ENCODE measurements at regions not wholly inside any gene's neighbourhood (a gene's known extent, or its start where the extent isn't known, plus 50 kb on each side); places are given as distances from the start of the nearest gene placed in this dataset.

DNA sequence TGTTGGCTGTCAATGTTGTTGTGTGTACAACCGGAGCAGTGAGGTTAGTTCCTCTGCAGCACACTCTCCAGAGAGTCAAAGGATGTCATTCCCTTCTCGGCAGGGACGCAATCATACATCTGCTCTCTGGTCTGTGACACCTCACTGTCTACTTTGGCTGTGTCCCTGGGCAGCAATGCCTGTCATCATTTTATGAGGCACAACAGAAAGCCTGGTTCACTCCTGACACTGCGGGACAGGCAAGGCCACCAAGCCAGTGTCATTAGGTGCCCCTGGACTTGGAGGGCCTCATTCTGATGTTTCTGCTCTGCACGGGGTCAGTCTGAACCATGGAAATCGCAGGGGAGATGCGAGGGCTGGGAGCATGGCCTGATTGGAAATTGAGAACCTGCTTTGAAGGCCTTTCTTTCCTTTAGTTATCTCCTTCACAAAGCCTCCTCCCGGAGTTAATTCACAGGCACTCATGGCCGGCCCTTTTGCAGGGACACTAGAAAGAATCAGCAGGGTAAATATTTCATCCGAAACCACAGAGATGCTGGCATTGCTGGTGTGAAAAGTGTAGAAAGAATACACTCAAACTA is 284.4 kb downstream of the ZNF536 start:
- Histone ChIP-seq H3K27ac (no peak overlapping the region), H3K4me1 (replicated peaks in 1 of 2) (no peaks in the 10 kb centered on the region), H3K9me3 (replicated peaks in 1 of 3) (no peaks in the 10 kb centered on the region), H3K4me3 (no peak overlapping the region), H3K36me3 (replicated peaks in 1 of 2) (no peaks in the 10 kb centered on the region), H3K27me3 (no peaks in the 10 kb centered on the region)
- 73 to 84% (median 81%) methylated on average over 7 to 10 of the region's 10 CpGs for WGBS, 4 donors
- intact Hi-C loops (cut with DNase I) = no loop called here
- TF ChIP-seq, protein P1, sequence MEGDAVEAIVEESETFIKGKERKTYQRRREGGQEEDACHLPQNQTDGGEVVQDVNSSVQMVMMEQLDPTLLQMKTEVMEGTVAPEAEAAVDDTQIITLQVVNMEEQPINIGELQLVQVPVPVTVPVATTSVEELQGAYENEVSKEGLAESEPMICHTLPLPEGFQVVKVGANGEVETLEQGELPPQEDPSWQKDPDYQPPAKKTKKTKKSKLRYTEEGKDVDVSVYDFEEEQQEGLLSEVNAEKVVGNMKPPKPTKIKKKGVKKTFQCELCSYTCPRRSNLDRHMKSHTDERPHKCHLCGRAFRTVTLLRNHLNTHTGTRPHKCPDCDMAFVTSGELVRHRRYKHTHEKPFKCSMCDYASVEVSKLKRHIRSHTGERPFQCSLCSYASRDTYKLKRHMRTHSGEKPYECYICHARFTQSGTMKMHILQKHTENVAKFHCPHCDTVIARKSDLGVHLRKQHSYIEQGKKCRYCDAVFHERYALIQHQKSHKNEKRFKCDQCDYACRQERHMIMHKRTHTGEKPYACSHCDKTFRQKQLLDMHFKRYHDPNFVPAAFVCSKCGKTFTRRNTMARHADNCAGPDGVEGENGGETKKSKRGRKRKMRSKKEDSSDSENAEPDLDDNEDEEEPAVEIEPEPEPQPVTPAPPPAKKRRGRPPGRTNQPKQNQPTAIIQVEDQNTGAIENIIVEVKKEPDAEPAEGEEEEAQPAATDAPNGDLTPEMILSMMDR (IDR thresholded peaks at IDR 0.05) = no peak
- TF ChIP-seq POLR2A (IDR thresholded peaks at IDR 0.05) = no peak
- no peak for DNase-seq

DNA sequence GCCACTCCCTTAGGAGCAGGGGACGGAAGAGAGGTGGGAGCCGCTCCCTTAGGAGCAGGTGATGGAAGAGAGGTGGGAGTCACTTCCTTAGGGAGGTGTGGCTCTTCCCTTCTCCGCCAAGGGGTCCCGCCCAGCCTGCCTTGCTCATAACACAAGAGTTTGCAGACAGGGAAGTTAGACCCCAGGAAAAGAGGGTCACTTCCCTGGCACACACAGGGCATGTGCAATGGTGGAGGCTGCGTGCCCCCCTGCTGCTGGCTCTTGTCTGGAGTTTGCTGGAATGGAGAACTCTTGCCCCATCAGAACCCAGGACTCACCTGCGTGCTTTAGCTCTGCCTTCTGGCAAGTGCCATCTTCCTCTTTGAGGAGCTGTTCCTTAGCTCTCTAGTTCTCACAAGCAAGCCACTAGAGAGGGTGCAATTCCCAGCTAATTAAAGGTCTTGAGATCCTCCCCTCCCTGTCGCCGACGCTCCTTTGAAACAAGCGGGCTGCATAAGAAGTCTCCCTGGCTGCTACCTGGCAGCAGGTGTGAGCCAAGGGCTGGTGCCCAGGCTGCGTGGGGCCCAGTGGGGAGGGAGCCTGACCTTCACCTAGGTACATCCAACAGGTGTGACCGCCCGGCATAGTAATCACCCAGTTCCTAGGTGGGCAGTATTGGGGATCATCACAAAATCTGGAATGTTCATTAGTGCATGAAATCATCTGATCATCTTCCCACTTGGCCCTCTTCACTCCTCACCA is 281.6 kb downstream of the ZNF536 start:
- intact Hi-C loops (cut with DNase I) = loop anchor here in 1 of 2 donors (5.0 kb wide), 1 partner anchor 432 kb away; no protein-coding TSS in a partner anchor
- Histone ChIP-seq H3K9me3 (replicated peaks in 1 of 3) (no peaks in the 10 kb centered on the region), H3K27me3 (no peaks in the 10 kb centered on the region), H3K4me1 (replicated peaks in 1 of 2) (no peaks in the 10 kb centered on the region), H3K4me3 (no peak overlapping the region), H3K36me3 (replicated peaks in 1 of 2) (no peaks in the 10 kb centered on the region), H3K27ac (no peak overlapping the region)
- WGBS, 4 donors = 83 to 91% (median 88%) methylated on average over 3 to 13 of the region's 13 CpGs
- no peak for DNase-seq
- TF ChIP-seq, protein P1 (IDR thresholded peaks at IDR 0.05) = no peak
- TF ChIP-seq POLR2A (IDR thresholded peaks at IDR 0.05) = no peak

DNA sequence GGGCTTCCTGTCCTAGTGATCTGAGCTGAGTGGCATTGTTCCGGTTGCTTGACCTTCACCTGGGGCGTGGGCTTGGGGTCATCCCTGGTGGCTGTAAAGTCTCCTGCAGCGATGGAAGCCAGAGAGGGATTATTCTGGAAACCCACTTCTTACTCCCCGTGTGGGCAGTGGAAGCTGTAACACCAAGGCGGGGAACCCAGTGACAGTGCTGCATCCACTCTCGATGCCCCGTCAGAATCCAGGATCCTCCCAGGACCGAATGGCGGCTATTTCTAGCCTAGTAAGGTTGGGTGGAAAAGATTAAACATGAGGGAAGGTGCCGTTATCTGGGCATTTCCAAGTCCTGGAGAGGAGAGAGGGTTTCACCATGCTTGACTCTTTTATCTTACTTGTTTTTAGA is 280.6 kb downstream of the ZNF536 start:
- Histone ChIP-seq H3K27ac (no peak overlapping the region), H3K9me3 (replicated peaks in 1 of 3) (no peaks in the 10 kb centered on the region), H3K4me3 (no peak overlapping the region), H3K27me3 (no peaks in the 10 kb centered on the region), H3K4me1 (replicated peaks in 1 of 2) (no peaks in the 10 kb centered on the region), H3K36me3 (replicated peaks in 1 of 2) (no peaks in the 10 kb centered on the region)
- intact Hi-C loops (cut with DNase I) = loop anchor here in 1 of 2 donors (5.0 kb wide), 1 partner anchor 430 kb away; no protein-coding TSS in a partner anchor
- DNase-seq = no peak
- TF ChIP-seq POLR2A (IDR thresholded peaks at IDR 0.05) = no peak
- TF ChIP-seq, protein P1 (IDR thresholded peaks at IDR 0.05) = no peak
- 73 to 78% (median 76%) methylated on average over 9 to 10 of the region's 10 CpGs for WGBS, 4 donors

DNA sequence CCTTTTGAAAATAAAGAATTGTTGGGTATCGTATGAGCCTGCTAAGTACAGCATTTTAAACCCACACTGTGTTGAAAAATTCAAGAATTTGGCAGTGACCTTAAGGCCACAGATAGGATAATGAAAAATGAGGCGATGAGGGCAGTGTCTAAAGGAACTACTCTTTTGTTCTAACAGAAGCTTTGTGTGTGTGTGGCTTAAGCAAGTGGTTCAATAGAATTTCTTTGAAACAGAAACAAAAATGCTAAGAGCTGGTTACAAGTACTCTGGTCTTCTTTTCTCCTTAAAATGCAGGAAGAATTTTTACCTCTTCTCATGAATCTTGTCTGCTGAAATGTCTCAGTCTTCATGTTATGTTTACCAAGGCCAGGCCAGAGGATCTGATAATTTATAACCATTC is 279.5 kb downstream of the ZNF536 start:
- no peak for TF ChIP-seq POLR2A (IDR thresholded peaks at IDR 0.05)
- TF ChIP-seq, protein P1 (IDR thresholded peaks at IDR 0.05) = no peak
- Histone ChIP-seq H3K4me3 (no peak overlapping the region), H3K27ac (no peak overlapping the region), H3K4me1 (replicated peaks in 1 of 2) (no peaks in the 10 kb centered on the region), H3K36me3 (replicated peaks in 1 of 2) (no peaks in the 10 kb centered on the region), H3K9me3 (replicated peaks in 1 of 3) (no peaks in the 10 kb centered on the region), H3K27me3 (no peaks in the 10 kb centered on the region)
- DNase-seq = no peak
- 38 to 53% (median 46%) methylated on average over 2 of the region's 2 CpGs for WGBS, 4 donors
- intact Hi-C loops (cut with DNase I) = loop anchor here in 1 of 2 donors (5.0 kb wide), 1 partner anchor 429 kb away; no protein-coding TSS in a partner anchor

All from adrenal gland (tissue), 9 donors.